K562 (cell line): ENCODE measurements at regions not wholly inside any gene's neighbourhood (a gene's known extent, or its start where the extent isn't known, plus 50 kb on each side); places are given as distances from the start of the nearest gene placed in this dataset.

Source experiments
- ATAC-seq: fragments of 200-7000 bp; cut with Tn5 transposase; 3 replicates; pipeline ENCODE4 v1.9.1; 2020; ENCODE audit warnings: moderate library complexity
- BruUV-seq: library from RNA; stranded (reverse); fragments of 400-500 nt; replicated peaks from 2 replicates; lab custom pipeline; 2021; lab: Mats Ljungman, UMichigan
- CTCF ChIA-PET: fragments of 300-600 bp; formaldehyde crosslinking; extraction: SDS; loops from one replicate; lab custom pipeline; 2021; ENCODE audit warnings: low intra/inter-chr PET ratio; lab: Yijun Ruan, JAX
- POLR2A ChIA-PET: fragments of 300-600, 350-650 bp; sonication (Branson Sonifier 250); formaldehyde crosslinking; extraction: SDS; loops from one replicate; lab custom pipeline; 2021; ENCODE audit warnings: antibody characterized with exemption, inconsistent platforms; lab: Yijun Ruan, JAX
- DNase-seq, 4 experiments: peaks; one replicate each; pipeline versions ENCODE4 v3.0.0 to v3.0.0-alpha.2; 2011 to 2018; ENCODE audit warnings: low spot score in 3 of 4, mixed read lengths in 3 of 4; ENCODE audit errors: extremely low read depth in 1 of 4
- FAIRE-seq: peaks from 2 replicates; lab custom pipeline; 2011; peaks lifted over from hg19 to GRCh38; lab: Jason Lieb, UNC
- H2AFZ ChIP-seq: 2 replicates; pipeline ENCODE4 v1.6.0; 2011; ENCODE audit warnings: low read depth, low read length, control low read depth, inconsistent platforms
- H3K27ac ChIP-seq: fragments of 200-600 bp; 3 replicates; pipeline ENCODE4 v1.8.0; 2011; ENCODE audit warnings: low read depth, mild to moderate bottlenecking, control low read depth, inconsistent platforms, low read length, moderate library complexity, mixed read lengths; ENCODE audit errors: extremely low read depth
- H3K27me3 ChIP-seq, 2 experiments: fragments of 300-600 bp in 1 of 2; 2 replicates in 1 of 2; 3 replicates in 1 of 2; pipeline versions ENCODE4 v1.6.0 to v1.8.0; 2011; ENCODE audit warnings: inconsistent platforms in 2 of 2, low read length in 2 of 2, mild to moderate bottlenecking in 1 of 2, mixed read lengths in 1 of 2, moderate library complexity in 1 of 2; ENCODE audit not compliant: control insufficient read depth in 2 of 2, insufficient read depth in 2 of 2
- H3K36me3 ChIP-seq: fragments of 300-600 bp; 3 replicates; pipeline ENCODE4 v1.8.0; 2011; ENCODE audit warnings: mild to moderate bottlenecking, low read length, inconsistent platforms; ENCODE audit not compliant: control insufficient read depth, insufficient read depth
- H3K4me1 ChIP-seq, 2 experiments: fragments of 200-600 bp in 1 of 2; replicated peaks in 1 of 2; 2 replicates in 1 of 2; 3 replicates in 1 of 2; pipeline versions ENCODE4 v1.5.1 to v1.8.0; 2011; ENCODE audit warnings: inconsistent platforms in 2 of 2, low read length in 2 of 2, mild to moderate bottlenecking in 1 of 2, mixed read lengths in 1 of 2, moderate library complexity in 1 of 2; ENCODE audit not compliant: control insufficient read depth in 2 of 2, insufficient read depth in 2 of 2
- H3K4me2 ChIP-seq: 2 replicates; pipeline ENCODE4 v1.6.1; 2011; ENCODE audit warnings: low read length, control low read depth, inconsistent platforms, mixed read lengths; ENCODE audit not compliant: insufficient read depth
- H3K4me3 ChIP-seq: fragments of 200-600 bp; sonication (generic), shearing (Covaris generic); 2 replicates; pipeline ENCODE4 v1.5.1; 2016; ENCODE audit warnings: control low read depth, inconsistent platforms
- H3K79me2 ChIP-seq: fragments of 200-600 bp; 3 replicates; pipeline ENCODE4 v1.8.0; 2011; ENCODE audit warnings: low read length, inconsistent platforms; ENCODE audit not compliant: control insufficient read depth, insufficient read depth
- H3K9ac ChIP-seq, 2 experiments: 2 replicates each; pipeline versions ENCODE4 v1.6.0 to v1.6.1; 2011; ENCODE audit warnings: low read depth in 2 of 2, low read length in 2 of 2, control low read depth in 1 of 2, inconsistent platforms in 1 of 2, mild to moderate bottlenecking in 1 of 2, mixed read lengths in 1 of 2; ENCODE audit not compliant: insufficient read depth in 1 of 2
- H3K9me1 ChIP-seq: one replicate; pipeline ENCODE4 v1.6.0; 2011; ENCODE audit warnings: inconsistent platforms, mild to moderate bottlenecking, low read length, moderate library complexity; ENCODE audit not compliant: control insufficient read depth, insufficient read depth
- H3K9me3 ChIP-seq: replicated peaks from 2 replicates; pipeline ENCODE4 v1.5.1; 2011; ENCODE audit warnings: low read depth, low read length, inconsistent platforms; ENCODE audit not compliant: control insufficient read depth, insufficient read depth
- H4K20me1 ChIP-seq: replicated peaks from 2 replicates; pipeline ENCODE4 v1.6.1; 2011; ENCODE audit warnings: low read length, inconsistent platforms, mixed read lengths; ENCODE audit not compliant: control insufficient read depth, insufficient read depth
- CBFA2T2 ChIP-seq: fragments of 450-650 bp; conservative IDR thresholded peaks from 2 replicates; pipeline ENCODE4 v1.6.1; 2017; ENCODE audit warnings: mild to moderate bottlenecking
- CEBPG ChIP-seq, 3 experiments: fragments of 200-800 bp in 1 of 3; sonication (Bioruptor generic) in 1 of 3; sonication (generic) in 1 of 3; formaldehyde crosslinking in 1 of 3; IDR thresholded peaks in 2 of 3; conservative IDR thresholded peaks in 1 of 3; 2 replicates each; pipeline versions ENCODE4 v1.6.1 to v1.8.0; 2016 to 2022; ENCODE audit warnings: missing compliant biosample characterization in 2 of 3, missing genetic modification characterization in 2 of 3, mild to moderate bottlenecking in 1 of 3, missing genetic modification reagents in 1 of 3
- HDAC2 ChIP-seq: fragments of 450-650 bp; IDR thresholded peaks from 2 replicates; pipeline ENCODE4 v1.6.1; 2016; ENCODE audit warnings: mild to moderate bottlenecking
- RAD51 ChIP-seq: fragments of 450-650 bp; IDR thresholded peaks from 2 replicates; pipeline ENCODE4 v1.7.1; 2016; ENCODE audit warnings: low read depth, mild to moderate bottlenecking, borderline replicate concordance
- SMARCA4 ChIP-seq: fragments of 450-650 bp; IDR thresholded peaks from 2 replicates; pipeline ENCODE4 v1.6.1; 2016
- SREBF2 ChIP-seq: sonication (generic); formaldehyde crosslinking; IDR thresholded peaks from 2 replicates; pipeline ENCODE4 v1.4.0; 2020; ENCODE audit warnings: mild to moderate bottlenecking, missing genetic modification reagents
- ZNF134 ChIP-seq: fragments of 250-450 bp; sonication (Bioruptor Pico); conservative IDR thresholded peaks from 2 replicates; pipeline ENCODE4 v1.4.0; 2020
- ZNF830 ChIP-seq: fragments of 250-450 bp; sonication (Bioruptor Pico); IDR thresholded peaks from 2 replicates; pipeline ENCODE4 v1.5.0; 2021; ENCODE audit warnings: mild to moderate bottlenecking
- WGBS: fragments of 100-300 bp; shearing (Covaris generic); methylation state at CpG from one replicate; pipeline ENCODE4 v1.1.6; 2016; ENCODE audit warnings: low coverage, mixed read lengths; ENCODE audit not compliant: insufficient coverage; ENCODE audit errors: missing lambda C conversion rate; 5-methylcytosine and 5-hydroxymethylcytosine counted together
- in situ Hi-C: fragments of 300-500 bp; cut with MboI; formaldehyde crosslinking; loops from 4 replicates; pipeline ENCODE4 v1.15.0; 2018; ENCODE audit warnings: inconsistent platforms, mixed read lengths
- intact Hi-C: fragments of 100-400 bp; cut with micrococcal nuclease; formaldehyde crosslinking; loops from 2 replicates; pipeline ENCODE4 v1.14.2; 2022

DNA sequence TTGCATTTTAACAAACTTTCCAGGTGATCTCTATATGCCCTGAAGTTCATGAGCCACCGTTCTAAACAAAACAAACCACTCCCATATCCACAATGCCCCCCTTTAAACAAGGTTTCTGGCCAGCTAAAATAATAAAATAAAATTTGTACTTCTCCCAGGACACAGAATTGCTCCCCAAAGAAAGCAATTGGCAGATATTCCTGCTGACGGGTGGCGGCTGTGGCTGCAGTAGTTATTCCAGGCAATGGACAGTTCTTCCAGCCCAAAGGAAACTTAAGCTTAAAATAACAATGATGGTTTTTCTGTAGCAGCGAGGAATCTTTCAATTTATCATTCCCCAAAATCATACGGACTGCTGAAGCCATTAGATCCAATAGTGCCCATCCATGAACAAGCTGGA, 260.5 kb upstream of the ZNF521 start:
- ChIA-PET CTCF (no interaction called here), POLR2A (no interaction called here)
- intact Hi-C loops (no loop called here), in situ Hi-C loops (no loop called here)
- Histone ChIP-seq H3K9me1 (no peaks in the 10 kb centered on the region), H3K36me3 (no peaks in the 10 kb centered on the region), H3K4me2 (no peak overlapping the region), H3K4me1 (no peaks in the 10 kb centered on the region), H3K9me3 (no peaks in the 10 kb centered on the region), H3K9ac (no peak overlapping the region), H3K4me3 (no peak overlapping the region), H2AFZ (no peak overlapping the region), H3K27ac (no peak overlapping the region), H3K79me2 (no peaks in the 10 kb centered on the region), H4K20me1 (no peaks in the 10 kb centered on the region), H3K27me3 (no peaks in the 10 kb centered on the region)
- FAIRE-seq (no peak), DNase-seq (no peak), ATAC-seq (no peak)
- TF ChIP-seq SMARCA4 (no peak), CEBPG (CRISPR knock-in tag; IDR thresholded peaks at IDR 0.05) (no peak), CEBPG (tag; conservative IDR thresholded peaks at IDR 0.05 in 1 of 2, IDR thresholded peaks at IDR 0.05 in 1 of 2) (no peak), HDAC2 (no peak)
- no TSS peak for BruUV-seq
- WGBS, result under 1% methylated on average over 5 of the region's 5 CpGs

DNA sequence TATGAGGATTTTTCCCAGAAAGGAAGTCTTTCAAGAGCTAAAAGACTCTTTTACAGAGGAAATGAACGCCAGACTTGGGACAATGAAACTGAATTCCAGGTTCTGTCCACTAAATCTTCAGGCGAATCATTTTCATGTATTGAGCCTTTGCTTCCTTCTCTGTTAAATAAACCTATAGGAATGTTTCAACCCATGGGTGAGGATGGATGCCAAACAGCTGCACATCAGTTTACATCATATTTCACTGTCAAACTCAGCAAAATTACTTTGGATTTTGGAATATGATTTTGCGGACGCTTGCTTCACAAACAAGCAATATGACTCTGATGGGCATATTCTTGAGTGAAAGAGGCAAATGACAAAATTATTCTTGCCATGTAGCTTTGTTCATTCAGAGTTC, 256.1 kb upstream of the ZNF521 start:
- Histone ChIP-seq H2AFZ (no peak overlapping the region), H3K4me1 (no peaks in the 10 kb centered on the region), H3K36me3 (no peaks in the 10 kb centered on the region), H3K9me1 (no peaks in the 10 kb centered on the region), H4K20me1 (no peaks in the 10 kb centered on the region), H3K9ac (no peak overlapping the region), H3K4me2 (no peak overlapping the region), H3K27me3 (no peaks in the 10 kb centered on the region), H3K79me2 (no peaks in the 10 kb centered on the region), H3K4me3 (no peak overlapping the region), H3K27ac (no peak overlapping the region), H3K9me3 (no peaks in the 10 kb centered on the region; the same call in 1 of the 2 replicates)
- DNase-seq (no peak), ATAC-seq (no peak), FAIRE-seq (no peak)
- POLR2A ChIA-PET, result no interaction called here
- in situ Hi-C loops, result no loop called here
- no TSS peak for BruUV-seq
- TF ChIP-seq ZNF830 (CRISPR knock-in tag) (no peak), ZNF134 (CRISPR knock-in tag) (no peak), SREBF2 (no peak), CBFA2T2 (no peak), RAD51 (no peak)
- WGBS, result 1% methylated on average over 4 of the region's 4 CpGs
- intact Hi-C loops, result no loop called here
- CTCF ChIA-PET, result no interaction called here
